HepG2 (cell line): ENCODE measurements at regions not wholly inside any gene's neighbourhood (a gene's known extent, or its start where the extent isn't known, plus 50 kb on each side); places are given as distances from the start of the nearest gene placed in this dataset.

Source experiments
- ATAC-seq: fragments of 200-7000 bp; cut with Tn5 transposase; 3 replicates; pipeline ENCODE4 v1.9.1; 2020; ENCODE audit warnings: mild to moderate bottlenecking, moderate library complexity
- BruUV-seq: library from RNA; stranded (reverse); fragments of 400-500 nt; replicated peaks from 2 replicates; lab custom pipeline; 2021; lab: Mats Ljungman, UMichigan
- CTCF ChIA-PET: fragments of 300-600 bp; formaldehyde crosslinking; extraction: SDS; loops from one replicate; lab custom pipeline; 2021; ENCODE audit warnings: low total read pairs, inconsistent platforms, low intra/inter-chr PET ratio; lab: Yijun Ruan, JAX
- POLR2A ChIA-PET: fragments of 350-600 bp; sonication (Branson Sonifier 250); formaldehyde crosslinking; loops from one replicate; lab custom pipeline; 2020; ENCODE audit warnings: antibody characterized with exemption, inconsistent platforms; lab: Yijun Ruan, JAX
- DNase-seq: peaks from one replicate; pipeline ENCODE4 v3.0.0-alpha.2; 2015; ENCODE audit warnings: low spot score
- FAIRE-seq: peaks from 3 replicates; lab custom pipeline; 2011; peaks lifted over from hg19 to GRCh38; lab: Jason Lieb, UNC
- H2AFZ ChIP-seq: one replicate; pipeline ENCODE4 v1.6.1; 2011; ENCODE audit warnings: low read length, inconsistent platforms
- H3K27ac ChIP-seq: fragments of 300-600 bp; 3 replicates; pipeline ENCODE4 v1.8.0; 2011; ENCODE audit warnings: mixed run types, mild to moderate bottlenecking, mixed read lengths, low read length, inconsistent platforms; ENCODE audit not compliant: insufficient read depth; ENCODE audit errors: extremely low read length
- H3K27me3 ChIP-seq, 2 experiments: fragments of 200-600 bp in 1 of 2; 2 replicates in 1 of 2; 3 replicates in 1 of 2; pipeline versions ENCODE4 v1.6.0 to v1.8.0; 2011; ENCODE audit warnings: low read length in 2 of 2, mild to moderate bottlenecking in 2 of 2, moderate library complexity in 2 of 2, inconsistent platforms in 1 of 2; ENCODE audit not compliant: insufficient read depth in 2 of 2, control insufficient read depth in 1 of 2
- H3K36me3 ChIP-seq, 2 experiments: fragments of 200-600 bp in 1 of 2; replicated peaks in 1 of 2; 2 replicates in 1 of 2; 3 replicates in 1 of 2; pipeline versions ENCODE4 v1.5.1 to v1.8.0; 2011; ENCODE audit warnings: low read length in 2 of 2, inconsistent platforms in 1 of 2; ENCODE audit not compliant: insufficient read depth in 2 of 2, control insufficient read depth in 1 of 2
- H3K4me1 ChIP-seq: 2 replicates; pipeline ENCODE4 v1.5.1; 2012; ENCODE audit warnings: low read length, inconsistent platforms; ENCODE audit not compliant: insufficient read depth
- H3K4me2 ChIP-seq: 2 replicates; pipeline ENCODE4 v1.6.0; 2011; ENCODE audit warnings: low read depth, low read length, inconsistent platforms
- H3K4me3 ChIP-seq, 3 experiments: fragments of 200-600 bp in 1 of 3; sonication (generic), shearing (Covaris generic) in 1 of 3; replicated peaks in 1 of 3; 2 replicates each; pipeline ENCODE4 v1.5.1; 2011 to 2016; ENCODE audit warnings: low read length in 3 of 3, inconsistent platforms in 2 of 3, low read depth in 2 of 3, mild to moderate bottlenecking in 2 of 3, control low read depth in 1 of 3, mixed read lengths in 1 of 3; ENCODE audit not compliant: insufficient read depth in 1 of 3
- H3K79me2 ChIP-seq: one replicate; pipeline ENCODE4 v1.6.1; 2011; ENCODE audit warnings: low read length, inconsistent platforms; ENCODE audit not compliant: insufficient read depth
- H3K9ac ChIP-seq: 2 replicates; pipeline ENCODE4 v1.6.0; 2011; ENCODE audit warnings: mild to moderate bottlenecking, low read depth, low read length, inconsistent platforms; ENCODE audit not compliant: insufficient read depth
- H3K9me3 ChIP-seq: 2 replicates; pipeline ENCODE4 v1.5.1; 2012; ENCODE audit warnings: mild to moderate bottlenecking, low read length
- H4K20me1 ChIP-seq: 2 replicates; pipeline ENCODE4 v1.6.0; 2011; ENCODE audit warnings: inconsistent platforms, mild to moderate bottlenecking, low read length, moderate library complexity; ENCODE audit not compliant: insufficient read depth
- STAG1 ChIP-seq: sonication (generic); formaldehyde crosslinking; IDR thresholded peaks from 2 replicates; pipeline ENCODE4 v1.4.0; 2020; ENCODE audit warnings: missing genetic modification reagents
- WGBS: methylation state at CpG from one replicate; pipeline ENCODE4 v1.1.6; 2017; ENCODE audit warnings: low lambda C conversion rate; 5-methylcytosine and 5-hydroxymethylcytosine counted together
- in situ Hi-C: cut with HindIII; loops from 2 replicates; pipeline ENCODE4 v1.10.0; 2017; ENCODE audit warnings: low pct_unique_long_range_greater_than_20kb; ENCODE audit not compliant: extremely low pct_ligation_motif_present
- intact Hi-C: fragments of 100-400 bp; cut with micrococcal nuclease; formaldehyde crosslinking; loops from one replicate; pipeline ENCODE4 v1.10.0; 2022; ENCODE audit not compliant: unreplicated experiment
- TF ChIP-seq, protein P1 (sequence below): sonication (generic); formaldehyde crosslinking; IDR thresholded peaks from 2 replicates; pipeline ENCODE4 v1.5.0; 2020; ENCODE audit warnings: mild to moderate bottlenecking, missing genetic modification reagents, moderate library complexity
- TF ChIP-seq, protein P2 (sequence below): sonication (generic); formaldehyde crosslinking; IDR thresholded peaks from 2 replicates; pipeline ENCODE4 v1.4.0; 2020; ENCODE audit warnings: missing genetic modification reagents

DNA sequence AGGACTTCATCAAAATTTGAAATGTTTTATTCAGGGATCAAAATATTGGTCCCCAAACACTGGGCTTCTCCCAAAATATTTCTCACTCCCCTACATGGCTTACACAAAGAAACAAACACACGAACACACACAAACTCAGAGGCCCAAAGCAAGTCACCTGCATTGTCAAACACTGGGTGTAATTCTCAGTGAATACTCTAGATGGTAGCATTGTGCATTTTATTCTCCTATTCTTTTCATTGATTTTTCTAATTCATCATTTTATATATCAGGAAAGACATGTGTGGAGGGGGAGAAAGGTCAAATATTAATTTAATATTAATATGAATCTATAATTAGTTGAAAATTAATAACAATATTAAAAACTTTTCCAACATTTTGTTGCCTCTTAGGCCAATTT lies 72.3 kb upstream of the TNMD start:
- Histone ChIP-seq H3K4me1 (no peaks in the 10 kb centered on the region), H4K20me1 (no peaks in the 10 kb centered on the region), H3K36me3 (no peaks in the 10 kb centered on the region), H3K9me3 (no peaks in the 10 kb centered on the region), H3K4me2 (no peak overlapping the region), H3K27me3 (no peaks in the 10 kb centered on the region), H3K27ac (no peak overlapping the region), H3K79me2 (no peaks in the 10 kb centered on the region), H3K9ac (no peak overlapping the region), H2AFZ (no peak overlapping the region), H3K4me3 (no peak overlapping the region)
- BruUV-seq: no TSS peak
- TF ChIP-seq, protein P1, sequence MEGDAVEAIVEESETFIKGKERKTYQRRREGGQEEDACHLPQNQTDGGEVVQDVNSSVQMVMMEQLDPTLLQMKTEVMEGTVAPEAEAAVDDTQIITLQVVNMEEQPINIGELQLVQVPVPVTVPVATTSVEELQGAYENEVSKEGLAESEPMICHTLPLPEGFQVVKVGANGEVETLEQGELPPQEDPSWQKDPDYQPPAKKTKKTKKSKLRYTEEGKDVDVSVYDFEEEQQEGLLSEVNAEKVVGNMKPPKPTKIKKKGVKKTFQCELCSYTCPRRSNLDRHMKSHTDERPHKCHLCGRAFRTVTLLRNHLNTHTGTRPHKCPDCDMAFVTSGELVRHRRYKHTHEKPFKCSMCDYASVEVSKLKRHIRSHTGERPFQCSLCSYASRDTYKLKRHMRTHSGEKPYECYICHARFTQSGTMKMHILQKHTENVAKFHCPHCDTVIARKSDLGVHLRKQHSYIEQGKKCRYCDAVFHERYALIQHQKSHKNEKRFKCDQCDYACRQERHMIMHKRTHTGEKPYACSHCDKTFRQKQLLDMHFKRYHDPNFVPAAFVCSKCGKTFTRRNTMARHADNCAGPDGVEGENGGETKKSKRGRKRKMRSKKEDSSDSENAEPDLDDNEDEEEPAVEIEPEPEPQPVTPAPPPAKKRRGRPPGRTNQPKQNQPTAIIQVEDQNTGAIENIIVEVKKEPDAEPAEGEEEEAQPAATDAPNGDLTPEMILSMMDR (CRISPR knock-in tag): peak; percentile 47
- peak; percentile 35; the same call in 1 of the 2 replicates for TF ChIP-seq STAG1 (CRISPR knock-in tag)
- TF ChIP-seq, protein P2, sequence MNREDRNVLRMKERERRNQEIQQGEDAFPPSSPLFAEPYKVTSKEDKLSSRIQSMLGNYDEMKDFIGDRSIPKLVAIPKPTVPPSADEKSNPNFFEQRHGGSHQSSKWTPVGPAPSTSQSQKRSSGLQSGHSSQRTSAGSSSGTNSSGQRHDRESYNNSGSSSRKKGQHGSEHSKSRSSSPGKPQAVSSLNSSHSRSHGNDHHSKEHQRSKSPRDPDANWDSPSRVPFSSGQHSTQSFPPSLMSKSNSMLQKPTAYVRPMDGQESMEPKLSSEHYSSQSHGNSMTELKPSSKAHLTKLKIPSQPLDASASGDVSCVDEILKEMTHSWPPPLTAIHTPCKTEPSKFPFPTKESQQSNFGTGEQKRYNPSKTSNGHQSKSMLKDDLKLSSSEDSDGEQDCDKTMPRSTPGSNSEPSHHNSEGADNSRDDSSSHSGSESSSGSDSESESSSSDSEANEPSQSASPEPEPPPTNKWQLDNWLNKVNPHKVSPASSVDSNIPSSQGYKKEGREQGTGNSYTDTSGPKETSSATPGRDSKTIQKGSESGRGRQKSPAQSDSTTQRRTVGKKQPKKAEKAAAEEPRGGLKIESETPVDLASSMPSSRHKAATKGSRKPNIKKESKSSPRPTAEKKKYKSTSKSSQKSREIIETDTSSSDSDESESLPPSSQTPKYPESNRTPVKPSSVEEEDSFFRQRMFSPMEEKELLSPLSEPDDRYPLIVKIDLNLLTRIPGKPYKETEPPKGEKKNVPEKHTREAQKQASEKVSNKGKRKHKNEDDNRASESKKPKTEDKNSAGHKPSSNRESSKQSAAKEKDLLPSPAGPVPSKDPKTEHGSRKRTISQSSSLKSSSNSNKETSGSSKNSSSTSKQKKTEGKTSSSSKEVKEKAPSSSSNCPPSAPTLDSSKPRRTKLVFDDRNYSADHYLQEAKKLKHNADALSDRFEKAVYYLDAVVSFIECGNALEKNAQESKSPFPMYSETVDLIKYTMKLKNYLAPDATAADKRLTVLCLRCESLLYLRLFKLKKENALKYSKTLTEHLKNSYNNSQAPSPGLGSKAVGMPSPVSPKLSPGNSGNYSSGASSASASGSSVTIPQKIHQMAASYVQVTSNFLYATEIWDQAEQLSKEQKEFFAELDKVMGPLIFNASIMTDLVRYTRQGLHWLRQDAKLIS (CRISPR knock-in tag): no peak
- POLR2A ChIA-PET: no interaction called here
- DNase-seq: no peak
- CTCF ChIA-PET: interaction anchor here (1.1 to 1.7 kb wide), 2 partner anchors 174 to 256 kb away, joined by 3 to 10 read pairs; no protein-coding TSS in a partner anchor
- ATAC-seq: no peak
- in situ Hi-C loops: no loop called here
- FAIRE-seq: peak; percentile 54
- intact Hi-C loops: loop anchor here (1.0 to 10.0 kb wide), 3 partner anchors 102 to 172 kb away; partner anchors contain the start of gene TSPAN6
- WGBS: 13% methylated on average over 1 of the region's 1 CpG
